T1000 (cell line): ENCODE measurements at regions not wholly inside any gene's neighbourhood (a gene's known extent, or its start where the extent isn't known, plus 50 kb on each side); places are given as distances from the start of the nearest gene placed in this dataset.
"Not testable (repeated sequence)": the region's sequence is repeated elsewhere in the genome, so short reads cannot be mapped to it uniquely, and the experiment has no call there.

ENCODE experiments used
- DNase-seq: peaks from one replicate; lab custom pipeline; 2025; ENCODE audit warnings: mixed read lengths; lab: John Stamatoyannopoulos, UW

DNA sequence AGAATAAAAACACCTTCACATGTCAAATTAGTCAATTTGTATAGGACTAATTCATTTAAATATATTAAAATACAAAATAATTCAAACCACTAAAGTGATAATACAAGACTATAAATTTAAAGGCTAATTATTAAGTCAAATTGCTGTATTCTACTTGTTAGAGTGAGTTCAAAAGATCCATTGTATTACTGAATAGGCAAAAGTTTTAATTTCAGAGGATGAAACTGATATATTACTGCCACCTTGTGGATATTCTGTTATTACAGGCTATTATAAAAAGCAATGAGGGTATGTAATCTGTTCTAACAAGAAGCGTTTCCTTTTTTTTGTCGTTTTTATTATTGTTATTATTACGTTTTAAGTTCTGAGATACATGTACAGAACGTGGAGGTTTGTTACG lies 1825.5 kb upstream of the TPTE start:
- not testable (repeated sequence) for DNase-seq

DNA sequence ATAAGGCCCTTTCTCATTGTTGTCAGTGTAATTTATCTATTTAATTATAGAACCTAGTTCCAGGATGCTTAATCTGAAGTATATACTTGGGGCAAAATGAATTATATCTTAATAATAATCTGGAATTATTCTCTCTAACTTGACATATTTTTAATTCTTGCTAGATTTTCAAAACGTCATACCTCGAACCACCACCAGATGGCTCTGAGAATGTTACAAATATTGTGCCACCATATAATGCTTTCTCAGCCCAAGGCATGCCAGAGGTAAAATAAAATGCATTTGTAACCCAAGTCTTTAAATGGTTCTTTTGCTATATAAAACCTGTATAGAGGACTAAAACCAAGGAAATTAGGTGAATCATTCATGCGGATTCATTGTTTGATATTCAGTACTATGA lies 1820.1 kb upstream of the TPTE start:
- DNase-seq: not testable (repeated sequence)

DNA sequence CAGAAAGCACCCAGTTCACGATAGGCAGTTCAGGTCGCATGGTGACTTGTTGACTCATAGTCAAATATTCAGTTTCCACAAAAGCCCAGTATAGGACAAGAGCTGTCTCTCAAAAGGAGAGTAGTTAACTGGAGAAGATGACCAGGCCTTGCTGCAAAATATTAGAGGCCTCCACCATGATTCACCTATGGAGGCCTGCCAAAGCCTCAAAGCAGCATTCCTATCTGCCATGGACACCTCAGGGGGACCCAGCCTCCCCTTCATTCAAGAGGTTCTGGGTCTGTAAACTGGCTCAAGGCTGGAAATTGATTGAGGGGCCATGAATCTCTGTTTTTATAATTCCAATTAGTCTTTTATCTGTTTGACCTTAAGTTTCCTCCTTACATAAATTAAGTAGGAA lies 1815.6 kb upstream of the TPTE start:
- peak; percentile 68 for DNase-seq
